ENCODE measurements at regions not wholly inside any gene's neighbourhood (a gene's known extent, or its start where the extent isn't known, plus 50 kb on each side); places are given as distances from the start of the nearest gene placed in this dataset.

GRCh38 chr11:45754741-45755140 is 50.2 kb upstream of the SLC35C1 start:
- Histone ChIP-seq H4K20me1 (ENCODE audit: insufficient read depth) (no peaks in the 10 kb centered on the region), H3K27ac (ENCODE audit: low read depth, low read length) (no peak overlapping the region), H3K4me1 (ENCODE audit: control insufficient read depth in 1 of 2, insufficient read depth in 2 of 2, low read length in 2 of 2) (no peaks in the 10 kb centered on the region), H3K9ac (ENCODE audit: low read length) (no peak overlapping the region), H3K4me3 (replicated peaks in 1 of 2; ENCODE audit: low read depth in 1 of 2, low read length in 2 of 2) (no peak overlapping the region), H3K4me2 (ENCODE audit: low read length) (no peak overlapping the region), H3K9me2 (ENCODE audit: insufficient read depth) (no peaks in the 10 kb centered on the region), H2AFZ (ENCODE audit: low read depth, low read length, poor library complexity, severe bottlenecking) (no peak overlapping the region), H3K9me3 (ENCODE audit: control insufficient read depth in 1 of 2, insufficient read depth in 1 of 2, low read depth in 1 of 2, low read length in 2 of 2) (no peaks in the 10 kb centered on the region), H3K36me3 (ENCODE audit: control insufficient read depth in 1 of 2, insufficient read depth in 2 of 2, low read length in 2 of 2) (no peaks in the 10 kb centered on the region), H3K79me2 (ENCODE audit: insufficient read depth, low read length) (no peaks in the 10 kb centered on the region), H3K27me3 (ENCODE audit: insufficient read depth, low read length) (peaks cover 18% of the 10 kb centered on the region)
- intact Hi-C loops (cut with micrococcal nuclease) = no loop called here
- ChIA-PET CTCF (interaction anchor here (2.2 kb wide), 1 partner anchor 17 kb away, joined by 14 read pairs; no protein-coding TSS in a partner anchor), RAD21 (ENCODE audit: low non-redundant PET in 1 of 2, low total read pairs in 2 of 2, uncharacterized antibody in 2 of 2, unreplicated experiment in 2 of 2) (no interaction called here), POLR2A (interaction anchor here (1.6 kb wide), 1 partner anchor 8 kb away, joined by 3 read pairs; no protein-coding TSS in a partner anchor)
- TF ChIP-seq ZBTB33 (IDR thresholded peaks at IDR 0.05; ENCODE audit: extremely low read depth, insufficient replicate concordance, low read length) (no peak), EZH2 (IDR thresholded peaks at IDR 0.05) (no peak), RAD21 (IDR thresholded peaks at IDR 0.05; ENCODE audit: low read depth) (no peak), EGR1 (IDR thresholded peaks at IDR 0.05; ENCODE audit: low read depth) (no peak), SP1 (IDR thresholded peaks at IDR 0.05; ENCODE audit: low read depth) (no peak), POLR2AphosphoS5 (IDR thresholded peaks at IDR 0.05; ENCODE audit: low read depth, low read length) (no peak), SRF (IDR thresholded peaks at IDR 0.05; ENCODE audit: low read depth) (no peak), EZH2phosphoT487 (IDR thresholded peaks at IDR 0.05; ENCODE audit: borderline replicate concordance) (no peak), CBX3 (IDR thresholded peaks at IDR 0.05; ENCODE audit: low read depth) (no peak), CTCF (IDR thresholded peaks at IDR 0.05 in 2 of 3, conservative IDR thresholded peaks at IDR 0.05 in 1 of 3; ENCODE audit: borderline replicate concordance in 1 of 3, insufficient read depth in 1 of 3, low read depth in 2 of 3, low read length in 2 of 3) (no peak), FOSL1 (IDR thresholded peaks at IDR 0.05; ENCODE audit: low read depth) (no peak), CEBPB (IDR thresholded peaks at IDR 0.05; ENCODE audit: low read depth) (no peak), ZFX (IDR thresholded peaks at IDR 0.05) (no peak), REST (IDR thresholded peaks at IDR 0.05; ENCODE audit: low read depth) (no peak), ELF1 (IDR thresholded peaks at IDR 0.05; ENCODE audit: borderline replicate concordance, low read depth) (no peak), ZNF274 (IDR thresholded peaks at IDR 0.05; ENCODE audit: low read depth, low read length) (no peak), YY1 (IDR thresholded peaks at IDR 0.05; ENCODE audit: extremely low read depth, insufficient replicate concordance, low read depth, low read length) (no peak), SIN3A (IDR thresholded peaks at IDR 0.05; ENCODE audit: low read depth) (no peak), POLR2A (IDR thresholded peaks at IDR 0.05; ENCODE audit: borderline replicate concordance, extremely low read depth, insufficient read depth, insufficient read length) (no peak)
- no peak for ATAC-seq
- DNase-seq (ENCODE audit: low read depth, low spot score) = no peak
- BruUV-seq (replicated peaks) = no TSS peak
